WI38 (cell line): ENCODE measurements at regions not wholly inside any gene's neighbourhood (a gene's known extent, or its start where the extent isn't known, plus 50 kb on each side); places are given as distances from the start of the nearest gene placed in this dataset.

ENCODE experiments used
- H3K4me3 ChIP-seq: 2 replicates; pipeline ENCODE4 v1.5.1; 2011; ENCODE audit warnings: low read depth, mild to moderate bottlenecking, control low read depth, low read length
- CTCF ChIP-seq: IDR thresholded peaks from 2 replicates; pipeline ENCODE4 v1.5.1; 2012; ENCODE audit warnings: low read depth, mild to moderate bottlenecking, control low read depth, low read length

GRCh38 chr2:190786404-190787166 lies 94.0 kb upstream of the GLS start:
- TF ChIP-seq CTCF = no peak
- H3K4me3 ChIP-seq = no peak overlapping the region

- TF ChIP-seq CTCF = no peak
- H3K4me3 ChIP-seq = no peak overlapping the region
Measured at GRCh38 chr2:190787743-190788235, 92.8 kb upstream of the GLS start.

GRCh38 chr2:190789074-190790004 lies 91.3 kb upstream of the GLS start:
- H3K4me3 ChIP-seq = no peak overlapping the region
- TF ChIP-seq CTCF = no peak

- no peak for TF ChIP-seq CTCF
- H3K4me3 ChIP-seq = no peak overlapping the region
Measured at GRCh38 chr2:190791347-190791975, 89.2 kb upstream of the GLS start.

- TF ChIP-seq CTCF = no peak
- H3K4me3 ChIP-seq = no peak overlapping the region
Measured at GRCh38 chr2:190791976-190792575, 88.5 kb upstream of the GLS start.

- no peak overlapping the region for H3K4me3 ChIP-seq
- no peak for TF ChIP-seq CTCF
Measured at GRCh38 chr2:190792956-190793888, 87.4 kb upstream of the GLS start.
